Keratinocyte (primary cell): ENCODE measurements at regions not wholly inside any gene's neighbourhood (a gene's known extent, or its start where the extent isn't known, plus 50 kb on each side); places are given as distances from the start of the nearest gene placed in this dataset.

Experiments used
- CTCF ChIP-seq, 3 experiments: IDR thresholded peaks in 1 of 3; conservative IDR thresholded peaks in 1 of 3; optimal IDR thresholded peaks in 1 of 3; 2 replicates in 2 of 3; 3 replicates in 1 of 3; pipeline versions ENCODE3 to v1.5.1; 2011; ENCODE audit warnings: low read length in 3 of 3, mild to moderate bottlenecking in 3 of 3, moderate library complexity in 2 of 3, control low read depth in 1 of 3, inconsistent platforms in 1 of 3; ENCODE audit not compliant: insufficient read depth in 2 of 3; ENCODE audit errors: extremely low read depth in 1 of 3
- EZH2 ChIP-seq: IDR thresholded peaks from one replicate; pipeline ENCODE4 v1.6.1; 2012; ENCODE audit warnings: inconsistent platforms, mild to moderate bottlenecking, low read length, moderate library complexity

GRCh38 chr17:73834684-73835343, 190.6 kb upstream of the SDK2 start:
- TF ChIP-seq CTCF (optimal IDR thresholded peaks at IDR 0.05 in 1 of 3, IDR thresholded peaks at IDR 0.05 in 1 of 3, conservative IDR thresholded peaks at IDR 0.05 in 1 of 3; ENCODE audit: extremely low read depth in 1 of 3, insufficient read depth in 2 of 3, low read length in 3 of 3) = no peak
- no peak for TF ChIP-seq EZH2
